Trophoblast cell (in vitro differentiated cells and primary cell): ENCODE measurements at regions not wholly inside any gene's neighbourhood (a gene's known extent, or its start where the extent isn't known, plus 50 kb on each side); places are given as distances from the start of the nearest gene placed in this dataset.

Experiments used
- DNase-seq, 2 donors: peaks; one replicate each; pipeline ENCODE4 v3.0.0-alpha.2; 2016
- H2AFZ ChIP-seq: 2 replicates; pipeline ENCODE4 v1.6.1; 2013; ENCODE audit warnings: low read length, moderate library complexity, mild to moderate bottlenecking; ENCODE audit not compliant: insufficient read depth, poor library complexity
- H2AK5ac ChIP-seq: 2 replicates; pipeline ENCODE4 v1.6.1; 2013; ENCODE audit warnings: mild to moderate bottlenecking, low read length
- H2BK120ac ChIP-seq: 2 replicates; pipeline ENCODE4 v1.6.1; 2013; ENCODE audit warnings: low read length, mild to moderate bottlenecking, moderate library complexity; ENCODE audit not compliant: insufficient read depth, poor library complexity
- H2BK12ac ChIP-seq: 2 replicates; pipeline ENCODE4 v1.6.1; 2013; ENCODE audit warnings: mild to moderate bottlenecking, low read length, moderate library complexity
- H2BK5ac ChIP-seq: 2 replicates; pipeline ENCODE4 v1.6.1; 2013; ENCODE audit warnings: low read length, low read depth, moderate library complexity, mild to moderate bottlenecking; ENCODE audit not compliant: poor library complexity
- H3K14ac ChIP-seq: 2 replicates; pipeline ENCODE4 v1.6.1; 2013; ENCODE audit warnings: mild to moderate bottlenecking, low read length
- H3K18ac ChIP-seq: 2 replicates; pipeline ENCODE4 v1.6.1; 2013; ENCODE audit warnings: mild to moderate bottlenecking, low read length
- H3K23ac ChIP-seq: 2 replicates; pipeline ENCODE4 v1.6.1; 2013; ENCODE audit warnings: low read length
- H3K27ac ChIP-seq: 2 replicates; pipeline ENCODE4 v1.5.1; 2013; ENCODE audit warnings: low read depth, mild to moderate bottlenecking, inconsistent platforms, low read length, moderate library complexity
- H3K27me3 ChIP-seq: 2 replicates; pipeline ENCODE4 v1.6.1; 2013; ENCODE audit warnings: inconsistent platforms, mild to moderate bottlenecking, low read length, moderate library complexity; ENCODE audit not compliant: insufficient read depth
- H3K36me3 ChIP-seq, 2 experiments: 1 replicate in 1 of 2; 2 replicates in 1 of 2; pipeline ENCODE4 v1.6.1; 2013; ENCODE audit warnings: low read length in 2 of 2, mild to moderate bottlenecking in 2 of 2, moderate library complexity in 1 of 2; ENCODE audit not compliant: insufficient read depth in 2 of 2, control insufficient read depth in 1 of 2
- H3K4ac ChIP-seq: 2 replicates; pipeline ENCODE4 v1.6.1; 2013; ENCODE audit warnings: low read depth, mild to moderate bottlenecking, low read length, moderate library complexity
- H3K4me1 ChIP-seq, 2 experiments: 1 replicate in 1 of 2; 2 replicates in 1 of 2; pipeline ENCODE4 v1.6.1; 2013; ENCODE audit warnings: low read length in 2 of 2, mild to moderate bottlenecking in 2 of 2, moderate library complexity in 1 of 2; ENCODE audit not compliant: insufficient read depth in 2 of 2, control insufficient read depth in 1 of 2
- H3K4me2 ChIP-seq: 2 replicates; pipeline ENCODE4 v1.6.1; 2013; ENCODE audit warnings: inconsistent platforms, mild to moderate bottlenecking, low read length, moderate library complexity
- H3K4me3 ChIP-seq: 2 replicates; pipeline ENCODE4 v1.5.1; 2013; ENCODE audit warnings: mild to moderate bottlenecking, low read depth, low read length, inconsistent platforms
- H3K79me1 ChIP-seq: one replicate; pipeline ENCODE4 v1.6.1; 2013; ENCODE audit warnings: low read length
- H3K79me2 ChIP-seq: 2 replicates; pipeline ENCODE4 v1.6.1; 2013; ENCODE audit warnings: low read length, mild to moderate bottlenecking; ENCODE audit not compliant: control insufficient read depth, insufficient read depth, poor library complexity
- H3K9ac ChIP-seq: 2 replicates; pipeline ENCODE4 v1.6.1; 2013; ENCODE audit warnings: mild to moderate bottlenecking, low read length
- H3K9me3 ChIP-seq: 2 replicates; pipeline ENCODE4 v1.6.1; 2013; ENCODE audit warnings: low read depth, mild to moderate bottlenecking, control low read depth, inconsistent platforms, low read length; ENCODE audit not compliant: insufficient read depth
- H4K12ac ChIP-seq: 2 replicates; pipeline ENCODE4 v1.6.1; 2013; ENCODE audit warnings: low read depth, mild to moderate bottlenecking, low read length, moderate library complexity
- H4K8ac ChIP-seq: 2 replicates; pipeline ENCODE4 v1.6.1; 2013; ENCODE audit warnings: low read depth, mild to moderate bottlenecking, low read length, moderate library complexity
- H4K91ac ChIP-seq: one replicate; pipeline ENCODE4 v1.6.1; 2013; ENCODE audit warnings: low read depth, mild to moderate bottlenecking, low read length, moderate library complexity
- WGBS: extraction: QIAGEN DNeasy Blood & Tissue Kit; methylation state at CpG from one replicate; pipeline ENCODE4 v1.1.7; 2013; ENCODE audit warnings: missing lambda C conversion rate; ENCODE audit not compliant: insufficient read length, insufficient coverage; ENCODE audit errors: extremely low coverage; 5-methylcytosine and 5-hydroxymethylcytosine counted together

- Histone ChIP-seq H3K79me2 (no peaks in the 10 kb centered on the region), H2BK5ac (no peak overlapping the region), H3K79me1 (no peaks in the 10 kb centered on the region), H3K14ac (no peak overlapping the region), H2AK5ac (no peak overlapping the region), H2BK12ac (no peak overlapping the region), H3K23ac (no peak overlapping the region), H4K91ac (no peak overlapping the region), H3K4me2 (no peak overlapping the region), H3K18ac (no peak overlapping the region), H3K4me1 (no peaks in the 10 kb centered on the region), H2BK120ac (no peak overlapping the region), H3K9me3 (no peaks in the 10 kb centered on the region), H3K36me3 (peaks cover 0 to 2% of the 10 kb centered on the region in 2 experiments), H4K12ac (no peak overlapping the region), H3K9ac (no peak overlapping the region), H3K4me3 (no peak overlapping the region), H4K8ac (no peak overlapping the region), H3K27me3 (no peaks in the 10 kb centered on the region), H3K4ac (no peak overlapping the region), H3K27ac (no peak overlapping the region), H2AFZ (no peak overlapping the region)
- no peak for DNase-seq
- WGBS, result no CpG with 5 or more reads among the region's 2 CpGs
These were observed 146.3 kb downstream of the TLE3 start for GRCh38 chr15:69951256-69951897.

GRCh38 chr15:69951898-69952555 lies 145.7 kb downstream of the TLE3 start:
- peaks cover 0 to 2% of the 10 kb centered on the region in 2 experiments for H3K36me3 ChIP-seq
- WGBS, result no CpG with 5 or more reads among the region's 9 CpGs
- H3K4me3 ChIP-seq, result no peak overlapping the region
- no peak overlapping the region for H2AFZ ChIP-seq
- H3K79me2 ChIP-seq, result no peaks in the 10 kb centered on the region
- no peaks in the 10 kb centered on the region for H3K79me1 ChIP-seq
- no peak overlapping the region for H3K4me2 ChIP-seq
- H3K23ac ChIP-seq, result no peak overlapping the region
- H3K27me3 ChIP-seq, result no peaks in the 10 kb centered on the region
- H4K91ac ChIP-seq, result no peak overlapping the region
- no peak overlapping the region for H4K12ac ChIP-seq
- no peak for DNase-seq
- no peaks in the 10 kb centered on the region for H3K4me1 ChIP-seq
- H3K9ac ChIP-seq, result no peak overlapping the region
- no peak overlapping the region for H2BK120ac ChIP-seq
- no peak overlapping the region for H3K4ac ChIP-seq
- H2AK5ac ChIP-seq, result no peak overlapping the region
- no peak overlapping the region for H2BK5ac ChIP-seq
- H4K8ac ChIP-seq, result no peak overlapping the region
- H3K9me3 ChIP-seq, result no peaks in the 10 kb centered on the region
- H2BK12ac ChIP-seq, result no peak overlapping the region
- H3K18ac ChIP-seq, result no peak overlapping the region
- no peak overlapping the region for H3K14ac ChIP-seq
- H3K27ac ChIP-seq, result no peak overlapping the region

GRCh38 chr15:69953051-69953450 lies 144.7 kb downstream of the TLE3 start:
- Histone ChIP-seq H4K8ac (no peak overlapping the region), H3K27ac (no peak overlapping the region), H2BK5ac (no peak overlapping the region), H2BK12ac (no peak overlapping the region), H2AFZ (no peak overlapping the region), H3K36me3 (peaks cover 0 to 2% of the 10 kb centered on the region in 2 experiments), H3K79me1 (no peaks in the 10 kb centered on the region), H3K4me2 (no peak overlapping the region), H3K9me3 (no peaks in the 10 kb centered on the region), H3K27me3 (no peaks in the 10 kb centered on the region), H4K12ac (no peak overlapping the region), H4K91ac (no peak overlapping the region), H3K14ac (no peak overlapping the region), H3K4me1 (peaks cover 0 to 4% of the 10 kb centered on the region in 2 experiments), H3K79me2 (no peaks in the 10 kb centered on the region), H3K9ac (no peak overlapping the region), H3K23ac (no peak overlapping the region), H3K4me3 (no peak overlapping the region), H3K18ac (no peak overlapping the region), H2AK5ac (no peak overlapping the region), H3K4ac (no peak overlapping the region), H2BK120ac (no peak overlapping the region)
- DNase-seq, result no peak
- 100% methylated on average over 1 of the region's 6 CpGs for WGBS

GRCh38 chr15:69953816-69954215 lies 143.9 kb downstream of the TLE3 start:
- Histone ChIP-seq H2BK120ac (no peak overlapping the region), H4K8ac (no peak overlapping the region), H3K4me3 (no peak overlapping the region), H4K12ac (no peak overlapping the region), H2BK5ac (no peak overlapping the region), H3K27ac (no peak overlapping the region), H3K4me1 (peaks cover 0 to 4% of the 10 kb centered on the region in 2 experiments), H4K91ac (no peak overlapping the region), H3K4ac (no peak overlapping the region), H2AK5ac (no peak overlapping the region), H2BK12ac (no peak overlapping the region), H3K79me1 (no peaks in the 10 kb centered on the region), H3K27me3 (no peaks in the 10 kb centered on the region), H3K18ac (no peak overlapping the region), H3K9me3 (no peaks in the 10 kb centered on the region), H3K4me2 (no peak overlapping the region), H3K23ac (no peak overlapping the region), H2AFZ (no peak overlapping the region), H3K14ac (no peak overlapping the region), H3K36me3 (peaks cover 0 to 2% of the 10 kb centered on the region in 2 experiments), H3K79me2 (no peaks in the 10 kb centered on the region), H3K9ac (no peak overlapping the region)
- WGBS, result no CpG with 5 or more reads among the region's 2 CpGs
- no peak for DNase-seq
